NOMO-1 (cell line): ENCODE measurements at regions not wholly inside any gene's neighbourhood (a gene's known extent, or its start where the extent isn't known, plus 50 kb on each side); places are given as distances from the start of the nearest gene placed in this dataset.

ENCODE experiments used
- DNase-seq, 2 experiments: peaks; one replicate each; lab custom pipeline; 2025; ENCODE audit not compliant: unreplicated experiment in 2 of 2; lab: John Stamatoyannopoulos, UW

GRCh38 chr2:3071685-3072263, 305.8 kb downstream of the EIPR1 start:
- DNase-seq: no peak

GRCh38 chr2:3066831-3067230, 310.8 kb downstream of the EIPR1 start:
- no peak for DNase-seq

GRCh38 chr2:3065928-3066327, 311.7 kb downstream of the EIPR1 start:
- no peak for DNase-seq

- no peak for DNase-seq
Observed at GRCh38 chr2:3062476-3063260, 314.9 kb downstream of the EIPR1 start.

GRCh38 chr2:3060049-3060448, 317.6 kb downstream of the EIPR1 start:
- no peak for DNase-seq

GRCh38 chr2:3059141-3059925, 318.3 kb downstream of the EIPR1 start:
- DNase-seq: no peak

GRCh38 chr2:3054066-3054465, 323.6 kb downstream of the EIPR1 start:
- DNase-seq: no peak

- no peak for DNase-seq
Observed at GRCh38 chr2:3051266-3051665, 326.4 kb downstream of the EIPR1 start.

- no peak for DNase-seq
Observed at GRCh38 chr2:3046170-3046865, 331.3 kb downstream of the EIPR1 start.

- DNase-seq: no peak
Observed at GRCh38 chr2:3045318-3045921, 332.2 kb downstream of the EIPR1 start.

GRCh38 chr2:3044587-3045317, 332.9 kb downstream of the EIPR1 start:
- DNase-seq: no peak

GRCh38 chr2:3043726-3044125, 333.9 kb downstream of the EIPR1 start:
- no peak for DNase-seq

GRCh38 chr2:3042601-3043585, 334.7 kb downstream of the EIPR1 start:
- DNase-seq: no peak

- no peak for DNase-seq
Observed at GRCh38 chr2:3041841-3042600, 335.6 kb downstream of the EIPR1 start.

- DNase-seq: no peak
Observed at GRCh38 chr2:3041246-3041645, 336.4 kb downstream of the EIPR1 start.

GRCh38 chr2:3040496-3041140, 337.0 kb downstream of the EIPR1 start:
- DNase-seq: no peak

GRCh38 chr2:3040066-3040428, 337.6 kb downstream of the EIPR1 start:
- no peak for DNase-seq
